Activated naive CD4-positive, alpha-beta T cell treated with anti-CD3 and anti-CD28 coated beads, Interleukin-2, amount 50 U/mL, for 24 hours (primary cell): ENCODE measurements at regions not wholly inside any gene's neighbourhood (a gene's known extent, or its start where the extent isn't known, plus 50 kb on each side); places are given as distances from the start of the nearest gene placed in this dataset.

ENCODE experiments used
- H3K27ac Mint-ChIP-seq: one replicate; pipeline ENCODE4 v1.8.0; 2021; ENCODE audit warnings: mild to moderate bottlenecking, mixed read lengths
- H3K27me3 Mint-ChIP-seq: one replicate; pipeline ENCODE4 v1.8.0; 2021; ENCODE audit warnings: mixed read lengths
- H3K36me3 Mint-ChIP-seq: one replicate; pipeline ENCODE4 v1.8.0; 2021; ENCODE audit warnings: mixed read lengths
- H3K4me1 Mint-ChIP-seq: one replicate; pipeline ENCODE4 v1.8.0; 2021; ENCODE audit warnings: mixed read lengths
- H3K4me3 Mint-ChIP-seq: one replicate; pipeline ENCODE4 v1.8.0; 2021; ENCODE audit warnings: mild to moderate bottlenecking, mixed read lengths
- H3K9me3 Mint-ChIP-seq: one replicate; pipeline ENCODE4 v1.8.0; 2021; ENCODE audit warnings: mixed read lengths

DNA sequence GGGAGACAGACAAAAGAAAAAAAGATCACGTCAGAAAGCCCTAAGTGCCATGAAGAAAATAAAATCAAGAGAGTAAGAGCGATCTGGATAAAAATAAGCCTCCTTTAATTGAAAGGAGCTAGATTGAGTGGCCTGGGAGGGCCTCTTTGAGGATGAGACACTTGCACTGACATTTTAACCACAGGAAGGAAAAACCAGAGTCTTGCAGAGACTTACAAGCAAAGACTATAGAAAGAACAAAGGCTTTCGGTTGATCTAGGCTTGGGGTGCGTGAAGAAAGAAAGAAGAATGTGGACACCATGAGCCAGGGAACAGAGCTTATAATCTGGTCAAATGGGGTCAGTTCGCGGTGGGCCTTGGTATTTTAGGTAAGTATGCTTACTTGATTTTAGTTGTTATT, 342.7 kb downstream of the COG6 start:
- Mint-ChIP-seq H3K4me3 (peak overlapping the region; percentile 62), H3K27me3 (no peaks in the 10 kb centered on the region), H3K9me3 (no peaks in the 10 kb centered on the region), H3K27ac (peak overlapping the region; percentile 48), H3K4me1 (peaks cover 36% of the 10 kb centered on the region), H3K36me3 (no peaks in the 10 kb centered on the region)

- Mint-ChIP-seq H3K27ac (no peak overlapping the region), H3K36me3 (no peaks in the 10 kb centered on the region), H3K9me3 (no peaks in the 10 kb centered on the region)
Measured at GRCh38 chr13:40002016-40002415, 346.6 kb downstream of the COG6 start.

GRCh38 chr13:40013554-40013953, 358.1 kb downstream of the COG6 start:
- Mint-ChIP-seq H3K36me3 (no peaks in the 10 kb centered on the region), H3K4me3 (no peak overlapping the region), H3K27ac (no peak overlapping the region), H3K9me3 (no peaks in the 10 kb centered on the region), H3K4me1 (peaks cover 7% of the 10 kb centered on the region), H3K27me3 (no peaks in the 10 kb centered on the region)

More at GRCh38 chr13:40002016-40002415, 346.6 kb downstream of the COG6 start:
- no peak overlapping the region for H3K4me3 Mint-ChIP-seq
- H3K27me3 Mint-ChIP-seq, result no peaks in the 10 kb centered on the region
- peaks cover 26% of the 10 kb centered on the region for H3K4me1 Mint-ChIP-seq

DNA sequence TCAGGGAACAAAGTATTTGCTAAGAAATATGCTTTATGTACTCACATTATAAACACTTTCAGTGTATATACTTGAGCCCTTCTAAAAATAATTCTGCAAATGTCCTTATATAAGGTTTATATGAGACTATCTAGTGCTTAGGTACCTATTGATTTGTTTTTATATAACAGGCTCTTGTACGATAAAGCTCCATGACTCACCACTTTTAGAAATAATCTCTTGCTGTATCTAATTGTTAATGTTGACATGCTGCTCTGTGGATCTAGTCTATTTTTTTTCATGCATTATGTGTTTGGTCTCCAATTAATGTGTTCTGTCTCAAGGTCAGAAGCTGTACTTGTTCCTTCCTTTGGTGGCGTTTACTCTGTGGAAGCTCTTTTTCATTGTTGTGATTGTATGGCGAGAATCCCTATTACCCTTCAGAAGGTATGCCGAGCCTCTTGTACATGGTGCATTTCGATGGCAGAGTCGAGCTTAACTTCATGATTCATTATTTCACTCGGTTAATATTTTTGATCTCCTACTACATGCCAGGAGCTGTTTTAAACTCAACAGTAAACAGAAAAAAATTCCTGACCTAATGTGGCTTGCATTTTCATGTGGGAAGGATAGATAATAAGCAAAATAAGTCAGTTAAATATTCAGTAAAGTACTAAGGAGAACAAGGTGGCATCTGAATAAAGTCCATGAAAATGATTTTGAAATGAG, 361.6 kb downstream of the COG6 start:
- Mint-ChIP-seq H3K27ac (peak overlapping the region; percentile 19), H3K9me3 (no peaks in the 10 kb centered on the region), H3K4me1 (peaks cover 7% of the 10 kb centered on the region)

GRCh38 chr13:40017662-40018262, 362.3 kb downstream of the COG6 start:
- Mint-ChIP-seq H3K27me3 (no peaks in the 10 kb centered on the region), H3K36me3 (no peaks in the 10 kb centered on the region), H3K9me3 (no peaks in the 10 kb centered on the region), H3K4me3 (no peak overlapping the region), H3K27ac (no peak overlapping the region), H3K4me1 (peaks cover 7% of the 10 kb centered on the region)

More for the DNA sequence above, 361.6 kb downstream of the COG6 start:
- H3K27me3 Mint-ChIP-seq, result no peaks in the 10 kb centered on the region
- no peaks in the 10 kb centered on the region for H3K36me3 Mint-ChIP-seq
- H3K4me3 Mint-ChIP-seq, result no peak overlapping the region

DNA sequence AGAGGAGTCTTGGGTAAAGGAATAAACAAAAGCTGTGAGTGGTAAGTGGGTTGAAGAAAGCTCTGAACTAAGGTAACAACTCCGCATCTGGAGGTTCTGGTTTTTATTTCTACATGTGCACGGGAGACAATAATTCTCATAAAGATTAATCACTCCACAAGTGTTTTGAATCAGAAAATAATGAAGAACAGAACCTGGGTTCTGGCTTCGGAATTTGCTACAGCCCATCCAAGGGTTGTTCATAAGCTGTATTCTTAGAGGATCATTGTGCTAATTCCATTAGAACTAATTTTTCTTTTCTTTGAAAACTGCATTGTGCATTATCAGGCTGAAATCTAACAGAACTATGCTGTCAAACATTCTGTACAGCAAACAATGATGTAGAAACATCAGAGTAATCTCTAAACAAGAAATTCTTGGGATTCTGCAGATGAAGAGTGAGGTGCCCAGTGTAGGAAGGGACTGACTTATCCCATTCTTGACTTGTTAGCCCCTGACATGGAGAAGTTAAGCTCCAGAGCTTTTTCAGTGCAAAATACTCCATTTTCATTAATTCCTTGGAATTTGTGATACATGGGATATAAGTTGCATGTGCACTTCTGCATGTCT, 368.2 kb downstream of the COG6 start:
- peaks cover 40% of the 10 kb centered on the region for H3K4me1 Mint-ChIP-seq
- no peaks in the 10 kb centered on the region for H3K27me3 Mint-ChIP-seq
- peaks cover 2% of the 10 kb centered on the region for H3K9me3 Mint-ChIP-seq
- H3K36me3 Mint-ChIP-seq, result peaks cover under 1% of the 10 kb centered on the region
- no peak overlapping the region for H3K4me3 Mint-ChIP-seq
- no peak overlapping the region for H3K27ac Mint-ChIP-seq

- no peak overlapping the region for H3K27ac Mint-ChIP-seq
- H3K4me3 Mint-ChIP-seq, result peak overlapping the region; percentile 3
- peaks cover 43% of the 10 kb centered on the region for H3K4me1 Mint-ChIP-seq
- no peaks in the 10 kb centered on the region for H3K27me3 Mint-ChIP-seq
- H3K9me3 Mint-ChIP-seq, result peaks cover 5% of the 10 kb centered on the region
- peaks cover 2% of the 10 kb centered on the region for H3K36me3 Mint-ChIP-seq
Measured at GRCh38 chr13:40024204-40024966, 368.9 kb downstream of the COG6 start.

GRCh38 chr13:40024967-40025714, 369.7 kb downstream of the COG6 start:
- no peaks in the 10 kb centered on the region for H3K27me3 Mint-ChIP-seq
- peaks cover 5% of the 10 kb centered on the region for H3K9me3 Mint-ChIP-seq
- peak overlapping the region; percentile 65 for H3K27ac Mint-ChIP-seq
- peaks cover 43% of the 10 kb centered on the region for H3K4me1 Mint-ChIP-seq
- H3K4me3 Mint-ChIP-seq, result peak overlapping the region; percentile 3
- peaks cover 2% of the 10 kb centered on the region for H3K36me3 Mint-ChIP-seq

GRCh38 chr13:40026174-40026585, 370.7 kb downstream of the COG6 start:
- Mint-ChIP-seq H3K27ac (peak overlapping the region; percentile 85), H3K9me3 (peaks cover 5% of the 10 kb centered on the region), H3K4me1 (peaks cover 43% of the 10 kb centered on the region), H3K36me3 (peaks cover 2% of the 10 kb centered on the region), H3K27me3 (no peaks in the 10 kb centered on the region), H3K4me3 (peak overlapping the region; percentile 70)

GRCh38 chr13:40026741-40027140, 371.3 kb downstream of the COG6 start:
- Mint-ChIP-seq H3K4me3 (peak overlapping the region; percentile 67), H3K9me3 (peaks cover 5% of the 10 kb centered on the region), H3K27me3 (no peaks in the 10 kb centered on the region), H3K27ac (peak overlapping the region; percentile 93), H3K4me1 (peaks cover 43% of the 10 kb centered on the region), H3K36me3 (peaks cover 2% of the 10 kb centered on the region)

GRCh38 chr13:40028446-40028845, 373.0 kb downstream of the COG6 start:
- peaks cover 5% of the 10 kb centered on the region for H3K9me3 Mint-ChIP-seq
- no peaks in the 10 kb centered on the region for H3K27me3 Mint-ChIP-seq
- H3K4me1 Mint-ChIP-seq, result peaks cover 43% of the 10 kb centered on the region
- H3K36me3 Mint-ChIP-seq, result peaks cover 2% of the 10 kb centered on the region
- H3K27ac Mint-ChIP-seq, result no peak overlapping the region
- no peak overlapping the region for H3K4me3 Mint-ChIP-seq

DNA sequence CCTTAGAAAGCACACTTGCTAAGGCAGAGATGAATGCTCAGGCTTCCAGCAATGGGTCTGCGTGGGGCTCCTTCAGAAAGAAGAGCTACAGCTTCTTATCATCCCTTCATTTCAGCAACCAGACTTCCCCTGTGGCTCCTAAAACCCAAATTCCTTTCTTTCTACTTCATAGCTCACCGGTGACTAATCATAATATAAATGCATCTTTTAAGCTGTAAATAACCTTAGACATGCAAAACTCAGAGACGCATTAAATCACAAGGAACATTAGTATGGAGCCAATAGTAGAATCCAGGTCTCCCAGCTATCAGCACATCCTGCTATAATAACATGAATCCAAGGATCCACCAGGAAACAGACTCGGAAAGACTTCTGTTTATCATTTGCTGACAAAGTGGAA, 375.6 kb downstream of the COG6 start:
- H3K9me3 Mint-ChIP-seq, result peaks cover 5% of the 10 kb centered on the region
- H3K4me3 Mint-ChIP-seq, result no peak overlapping the region
- peaks cover 2% of the 10 kb centered on the region for H3K36me3 Mint-ChIP-seq
- no peak overlapping the region for H3K27ac Mint-ChIP-seq
- peaks cover 24% of the 10 kb centered on the region for H3K4me1 Mint-ChIP-seq
- no peaks in the 10 kb centered on the region for H3K27me3 Mint-ChIP-seq

DNA sequence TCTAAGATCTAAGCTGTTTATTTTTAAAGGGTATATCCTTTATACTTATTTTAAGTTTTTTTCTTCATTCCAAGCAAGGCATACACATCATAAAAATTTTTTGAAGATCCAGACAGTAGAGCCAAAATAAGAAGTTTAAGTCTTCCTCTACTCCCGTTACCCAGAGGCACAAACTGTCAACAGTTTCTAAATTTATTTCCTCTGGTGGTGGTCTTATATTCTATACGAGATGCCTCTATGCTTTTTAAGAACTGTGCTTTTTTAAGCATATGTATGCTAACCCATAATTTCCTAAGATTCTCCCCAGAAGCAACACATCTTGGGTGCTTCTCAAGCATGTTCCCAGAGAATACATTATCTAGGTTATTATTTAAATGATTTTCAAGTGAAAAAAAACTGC, 383.6 kb downstream of the COG6 start:
- no peak overlapping the region for H3K27ac Mint-ChIP-seq
- no peak overlapping the region for H3K4me3 Mint-ChIP-seq
- H3K9me3 Mint-ChIP-seq, result peaks cover 5% of the 10 kb centered on the region
- H3K4me1 Mint-ChIP-seq, result no peaks in the 10 kb centered on the region
- no peaks in the 10 kb centered on the region for H3K36me3 Mint-ChIP-seq
- H3K27me3 Mint-ChIP-seq, result no peaks in the 10 kb centered on the region

- Mint-ChIP-seq H3K9me3 (peaks cover 5% of the 10 kb centered on the region), H3K27ac (no peak overlapping the region), H3K27me3 (no peaks in the 10 kb centered on the region), H3K4me3 (no peak overlapping the region), H3K36me3 (no peaks in the 10 kb centered on the region), H3K4me1 (no peaks in the 10 kb centered on the region)
Measured at GRCh38 chr13:40042991-40043390, 387.5 kb downstream of the COG6 start.

GRCh38 chr13:40043764-40044163, 388.3 kb downstream of the COG6 start:
- Mint-ChIP-seq H3K4me3 (no peak overlapping the region), H3K9me3 (peaks cover 5% of the 10 kb centered on the region), H3K27ac (no peak overlapping the region), H3K4me1 (no peaks in the 10 kb centered on the region), H3K36me3 (no peaks in the 10 kb centered on the region), H3K27me3 (no peaks in the 10 kb centered on the region)
